GM18519 (cell line): ENCODE measurements at regions not wholly inside any gene's neighbourhood (a gene's known extent, or its start where the extent isn't known, plus 50 kb on each side); places are given as distances from the start of the nearest gene placed in this dataset.
"Not testable (repeated sequence)": the region's sequence is repeated elsewhere in the genome, so short reads cannot be mapped to it uniquely, and the experiment has no call there.

ENCODE experiments used
- ATAC-seq: cut with Tn5 transposase; IDR thresholded peaks from one replicate; pipeline ENCODE4 v1.9.1; 2021; ENCODE audit warnings: mild to moderate bottlenecking, moderate library complexity; ENCODE audit not compliant: unreplicated experiment, low FRiP score

- ATAC-seq = no peak
Observed at GRCh38 chr16:22675745-22676540, 138.0 kb upstream of the HS3ST2 start.

DNA sequence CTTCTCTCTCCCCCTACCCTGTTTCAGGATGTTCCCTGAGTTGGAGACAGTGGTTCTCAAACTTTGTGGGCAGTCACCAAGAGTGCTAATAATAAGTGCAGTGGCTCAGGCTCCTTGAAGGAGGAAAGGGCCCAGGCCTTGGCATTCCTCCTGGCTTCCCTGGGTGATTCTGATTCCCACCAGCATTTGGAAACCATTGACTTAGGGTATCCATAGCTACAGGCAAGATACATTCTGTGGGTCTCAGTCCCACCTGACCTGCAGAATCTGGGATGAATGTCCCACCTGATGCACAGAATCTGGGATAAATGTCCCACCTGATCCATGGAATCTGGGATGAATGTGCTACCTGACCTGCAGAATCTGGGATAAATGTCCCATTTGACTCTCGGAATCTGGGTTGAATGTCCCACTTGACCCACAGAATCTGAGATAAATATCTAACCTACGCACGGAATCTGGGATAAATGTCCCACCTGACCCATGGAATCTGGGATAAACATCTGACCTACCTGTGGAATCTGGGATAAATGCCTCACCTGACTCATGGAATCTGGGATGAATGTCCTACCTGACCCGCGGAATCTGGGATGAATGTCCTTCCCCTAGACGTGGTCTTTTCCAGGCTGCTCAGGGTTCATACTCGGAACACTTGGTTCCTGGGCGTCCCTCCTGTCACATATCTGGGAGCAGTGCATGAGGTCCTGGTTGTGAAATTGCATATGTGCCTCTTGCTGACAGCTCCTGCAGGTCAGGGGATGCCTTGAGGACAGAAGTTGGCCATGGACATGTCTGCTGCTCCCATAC, 136.7 kb upstream of the HS3ST2 start:
- ATAC-seq = no peak

DNA sequence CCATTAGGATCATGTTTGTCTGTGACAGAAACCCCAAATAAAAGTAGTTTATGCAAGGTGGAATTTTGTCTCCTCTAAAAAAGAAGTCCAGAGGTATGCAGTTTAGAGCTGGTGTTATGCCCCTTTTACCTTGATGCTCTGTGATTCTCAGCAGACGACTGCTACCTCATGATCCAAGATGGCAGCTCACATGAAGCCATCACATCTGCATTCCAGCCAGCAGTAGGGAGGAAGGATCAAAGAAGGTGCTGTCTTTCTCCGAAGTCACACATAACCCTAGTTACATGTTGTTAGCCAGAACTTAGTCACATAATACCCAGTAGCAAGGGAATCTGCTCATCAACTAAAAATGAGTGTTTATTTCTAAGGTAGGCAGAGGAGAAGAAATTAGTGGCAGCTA, 135.7 kb upstream of the HS3ST2 start:
- no peak for ATAC-seq

DNA sequence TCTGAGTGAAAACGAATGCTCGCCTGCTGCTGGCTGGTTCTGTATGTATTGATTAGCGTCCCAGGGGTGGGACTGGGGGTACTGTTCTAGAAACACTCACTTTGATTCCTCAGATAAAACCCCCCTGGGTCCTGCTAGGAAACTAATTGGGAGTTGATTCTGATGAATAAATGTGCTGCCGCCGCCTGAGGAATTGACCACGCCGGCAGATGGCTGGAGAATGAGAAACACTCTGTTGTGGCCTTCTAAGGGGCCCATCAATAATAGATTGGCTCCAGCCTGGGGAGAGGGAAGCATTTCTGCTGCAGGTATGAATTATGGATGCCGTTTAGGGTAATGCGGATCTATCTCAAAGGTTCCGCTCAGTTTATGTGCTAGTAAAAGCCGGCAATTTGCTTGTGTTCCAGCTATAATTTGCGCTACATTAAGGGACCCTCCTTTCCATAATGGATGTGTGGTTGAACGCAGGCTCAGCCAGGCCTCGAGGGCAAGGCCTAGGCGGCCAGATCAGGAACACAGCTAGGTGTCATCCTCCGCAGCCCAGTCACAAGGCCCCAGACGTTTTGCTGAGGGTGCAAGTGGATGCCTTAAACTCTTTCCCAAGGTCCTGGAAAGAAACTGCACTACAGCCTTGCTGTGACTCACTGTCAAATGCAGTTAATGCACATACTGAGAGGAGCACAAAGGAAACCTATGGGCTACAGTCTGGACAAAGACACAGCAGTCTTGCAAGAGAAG, 132.2 kb upstream of the HS3ST2 start:
- no peak for ATAC-seq

- no peak for ATAC-seq
Observed at GRCh38 chr16:22683258-22683657, 130.7 kb upstream of the HS3ST2 start.

- ATAC-seq = no peak
Observed at GRCh38 chr16:22683730-22684573, 130.0 kb upstream of the HS3ST2 start.

DNA sequence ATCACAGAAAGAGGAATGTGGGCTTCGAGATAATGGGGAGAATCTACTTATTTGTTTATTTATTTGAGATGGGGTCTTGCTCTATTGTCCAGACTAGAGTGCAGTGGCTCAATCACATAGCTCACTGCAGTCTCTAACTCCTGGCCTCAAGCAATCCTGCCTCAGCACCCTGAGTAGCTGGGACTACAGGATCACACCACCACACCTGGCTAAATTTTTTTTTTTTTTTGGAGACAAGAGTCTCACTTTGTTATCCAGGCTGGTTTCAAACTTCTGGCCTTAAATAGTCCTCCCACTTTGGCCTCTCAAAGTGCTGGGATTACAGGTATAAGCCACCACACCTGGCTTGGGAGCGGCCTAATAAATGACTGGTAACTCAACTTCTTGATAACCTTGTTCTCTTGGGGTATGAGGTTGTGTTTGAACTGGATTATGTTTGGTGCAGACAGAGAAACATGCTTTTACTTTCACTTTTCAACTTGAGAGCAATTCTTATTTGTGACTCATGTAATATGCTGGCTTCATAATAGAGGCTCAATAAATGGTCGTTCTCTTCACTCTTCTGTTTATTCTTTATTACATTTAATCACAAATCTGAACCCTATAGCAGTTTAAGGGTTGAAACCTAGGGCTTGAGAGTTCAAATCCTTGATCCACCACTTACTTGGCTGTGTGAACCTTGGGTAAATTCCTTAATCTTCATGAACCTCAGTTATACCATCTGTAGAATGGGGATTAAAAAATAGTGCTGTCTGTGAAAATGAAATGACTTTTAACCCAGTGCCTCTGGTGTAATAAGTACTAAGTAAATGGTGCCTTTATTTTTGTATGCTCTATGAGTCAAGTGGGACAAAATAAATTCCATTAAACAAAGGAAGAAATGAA, 129.1 kb upstream of the HS3ST2 start:
- no peak for ATAC-seq

DNA sequence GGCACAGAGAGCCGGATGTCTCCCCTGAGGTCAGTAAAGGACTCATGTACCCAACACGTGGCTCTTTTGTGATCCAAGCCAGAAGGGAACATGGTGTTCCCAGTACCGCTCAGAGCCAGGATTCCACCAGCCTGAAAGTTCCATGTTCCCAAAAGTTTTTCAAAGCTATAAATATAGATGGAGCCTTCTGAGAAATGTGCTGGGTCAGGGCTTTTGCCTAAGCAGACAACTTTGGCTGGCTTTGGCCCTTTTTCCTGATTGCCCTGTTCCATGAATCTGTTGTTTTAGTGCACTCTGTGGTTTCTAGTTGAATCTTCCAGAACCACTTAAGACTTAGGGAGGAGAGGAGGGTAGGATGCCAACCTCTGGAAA, 128.5 kb upstream of the HS3ST2 start:
- no peak for ATAC-seq

DNA sequence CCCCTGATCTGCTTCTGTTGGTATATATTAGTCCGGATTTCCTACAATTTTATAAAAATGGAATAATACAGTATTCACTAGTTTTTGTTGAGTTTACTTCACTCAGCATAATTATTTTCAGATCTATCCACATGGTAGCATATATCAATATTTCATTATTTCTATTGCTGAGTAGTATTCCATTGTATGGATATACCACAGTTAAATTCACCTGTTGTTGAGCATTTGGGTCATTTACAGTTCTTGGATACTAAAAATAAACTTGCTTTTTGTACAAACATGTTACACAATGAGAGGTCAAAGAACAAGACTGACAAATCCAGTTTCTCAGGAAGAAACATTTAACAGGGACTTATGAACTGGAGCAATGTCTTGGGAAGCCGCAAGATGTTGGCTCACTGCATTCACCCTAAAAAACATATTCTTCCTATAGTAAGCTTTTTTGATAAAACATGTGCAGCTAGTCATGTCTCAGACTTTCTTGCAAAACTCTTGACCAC, 126.9 kb upstream of the HS3ST2 start:
- no peak for ATAC-seq

DNA sequence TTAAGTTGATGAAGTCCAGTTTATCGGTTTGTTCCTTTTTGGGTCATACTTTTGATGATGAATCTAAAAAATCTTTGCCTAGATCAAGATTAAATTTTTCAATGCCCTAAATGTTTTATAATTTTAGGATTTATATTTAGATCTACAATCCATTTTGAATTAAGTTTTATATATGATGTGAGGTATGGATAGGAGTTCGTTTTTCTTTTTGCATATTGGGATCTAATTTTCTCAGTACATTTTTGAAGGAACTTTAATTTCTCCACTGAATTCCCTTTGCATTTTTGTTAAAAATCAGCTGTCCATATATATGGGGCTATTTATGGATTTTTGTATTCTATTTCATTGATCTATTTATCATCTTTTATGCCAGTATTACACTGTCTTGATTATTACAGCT, 125.5 kb upstream of the HS3ST2 start:
- ATAC-seq = no peak

- ATAC-seq = no peak
Observed at GRCh38 chr16:22688930-22689329, 125.0 kb upstream of the HS3ST2 start.

- no peak for ATAC-seq
Observed at GRCh38 chr16:22691335-22691734, 122.6 kb upstream of the HS3ST2 start.

GRCh38 chr16:22692034-22692433, 121.9 kb upstream of the HS3ST2 start:
- no peak for ATAC-seq

DNA sequence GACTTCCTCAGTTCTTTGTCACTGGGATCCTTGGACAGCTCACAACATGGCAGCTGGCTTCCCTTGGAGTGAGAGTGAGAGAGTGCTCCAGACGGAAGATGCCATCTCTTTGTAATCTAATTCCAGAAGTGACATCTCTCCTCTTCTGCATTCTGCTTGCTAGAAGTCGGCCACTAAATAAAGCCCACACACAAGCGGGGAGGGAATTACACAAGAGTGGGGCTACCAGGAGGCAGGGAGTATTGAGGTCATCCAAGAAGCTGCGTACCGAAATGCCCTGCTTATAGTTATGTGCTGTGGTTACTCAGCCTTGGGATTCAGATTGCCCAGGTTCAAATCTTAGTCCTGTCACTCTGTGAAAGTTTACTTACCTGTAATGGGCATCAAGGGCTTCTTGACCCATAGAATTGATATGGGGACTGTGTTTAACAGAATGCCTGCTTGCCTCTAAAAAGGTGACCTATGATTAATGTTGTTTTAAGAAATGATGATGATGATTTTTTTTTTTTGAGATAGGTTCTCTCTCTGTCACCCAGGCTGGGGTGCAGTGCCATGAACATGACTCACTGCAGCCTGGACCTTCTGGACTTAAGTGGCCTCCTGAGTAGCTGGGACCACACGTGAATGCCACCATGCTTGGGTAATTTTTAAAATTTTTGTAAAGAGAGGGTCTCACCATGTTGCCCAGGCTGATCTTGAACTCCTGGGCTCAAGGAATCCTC, 120.9 kb upstream of the HS3ST2 start:
- ATAC-seq = no peak

DNA sequence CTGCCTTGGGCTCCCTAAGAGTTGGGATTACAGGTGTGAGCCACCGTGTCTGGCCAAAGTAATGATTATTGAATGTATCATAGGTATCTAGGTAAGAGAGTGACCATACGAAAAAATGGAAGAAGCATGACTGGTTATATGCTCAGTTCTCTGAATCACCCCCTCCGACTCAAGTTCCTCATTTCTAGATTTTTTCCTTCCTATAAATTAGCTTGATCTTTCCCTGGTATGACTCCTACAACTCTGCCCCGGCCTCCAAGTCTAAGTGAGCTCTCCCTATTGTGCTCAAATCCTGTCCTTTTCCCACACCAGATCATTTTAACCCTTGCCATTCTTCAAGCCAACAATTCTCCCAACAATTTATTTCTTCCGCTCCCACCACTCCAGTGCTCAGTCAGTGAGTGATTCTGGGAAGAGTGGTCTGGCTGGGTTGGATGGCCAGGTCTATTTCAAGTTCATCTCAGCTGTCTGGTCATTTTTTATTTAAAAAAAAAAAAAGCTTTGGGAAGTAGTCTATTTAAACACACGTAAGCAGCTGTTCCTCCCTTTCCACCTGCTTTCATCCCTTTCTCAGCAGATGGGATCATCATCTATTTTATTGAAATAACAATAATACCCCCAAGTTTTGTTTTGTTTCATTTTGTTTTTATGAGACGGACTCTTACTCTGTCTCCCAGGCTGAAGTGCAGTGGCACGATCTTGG, 120.2 kb upstream of the HS3ST2 start:
- no peak for ATAC-seq

GRCh38 chr16:22694887-22695382, 119.0 kb upstream of the HS3ST2 start:
- ATAC-seq = no peak

DNA sequence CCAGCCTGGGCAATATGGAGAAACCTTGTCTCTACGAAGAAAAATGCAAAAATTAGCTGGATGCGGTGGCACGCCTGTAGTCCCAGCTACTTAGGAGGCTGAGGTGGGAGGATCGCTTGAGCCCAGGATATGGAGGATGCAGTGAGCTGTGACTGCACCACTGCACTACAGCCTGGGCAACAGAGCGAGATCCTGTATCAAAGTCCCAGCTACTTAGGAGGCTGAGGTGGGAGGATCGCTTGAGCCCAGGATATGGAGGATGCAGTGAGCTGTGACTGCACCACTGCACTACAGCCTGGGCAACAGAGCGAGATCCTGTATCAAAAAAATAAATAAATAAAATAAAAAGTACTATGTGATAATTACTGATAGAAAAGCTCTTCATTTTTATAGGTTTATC, 118.2 kb upstream of the HS3ST2 start:
- ATAC-seq = not testable (repeated sequence)

- ATAC-seq = no peak
Observed at GRCh38 chr16:22699356-22699755, 114.6 kb upstream of the HS3ST2 start.
